ENCODE measurements at regions not wholly inside any gene's neighbourhood (a gene's known extent, or its start where the extent isn't known, plus 50 kb on each side); places are given as distances from the start of the nearest gene placed in this dataset.
"Not testable (repeated sequence)": the region's sequence is repeated elsewhere in the genome, so short reads cannot be mapped to it uniquely, and the experiment has no call there.

- FAIRE-seq, result not testable (repeated sequence)
These were observed 472.3 kb upstream of the PHF14 start for GRCh38 chr7:10501206-10501884.

- peak; percentile 11 for FAIRE-seq
These were observed 466.6 kb upstream of the PHF14 start for GRCh38 chr7:10507032-10507431.

- FAIRE-seq, result no peak
These were observed 452.4 kb upstream of the PHF14 start for GRCh38 chr7:10521306-10521705.

DNA sequence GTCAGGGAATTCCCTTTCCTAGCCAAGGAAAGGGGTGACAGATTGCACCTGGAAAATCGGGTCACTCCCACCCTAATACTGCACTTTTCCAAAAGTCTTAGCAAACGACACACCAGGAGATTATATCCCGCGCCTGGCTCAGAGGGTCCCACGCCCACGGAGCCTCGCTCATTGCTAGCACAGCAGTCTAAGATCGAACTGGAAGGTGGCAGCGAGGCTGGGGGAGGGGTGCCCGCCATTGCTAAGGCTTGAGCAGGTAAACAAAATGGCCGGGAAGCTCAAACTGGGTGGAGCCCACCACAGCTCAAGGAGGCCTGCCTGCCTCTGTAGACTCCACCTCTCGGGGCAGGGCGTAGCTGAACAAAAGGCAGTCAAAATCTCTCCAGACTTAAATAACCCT lies 440.2 kb upstream of the PHF14 start:
- FAIRE-seq, result not testable (repeated sequence)

- no peak for FAIRE-seq
These were observed 437.1 kb upstream of the PHF14 start for GRCh38 chr7:10536561-10536960.

DNA sequence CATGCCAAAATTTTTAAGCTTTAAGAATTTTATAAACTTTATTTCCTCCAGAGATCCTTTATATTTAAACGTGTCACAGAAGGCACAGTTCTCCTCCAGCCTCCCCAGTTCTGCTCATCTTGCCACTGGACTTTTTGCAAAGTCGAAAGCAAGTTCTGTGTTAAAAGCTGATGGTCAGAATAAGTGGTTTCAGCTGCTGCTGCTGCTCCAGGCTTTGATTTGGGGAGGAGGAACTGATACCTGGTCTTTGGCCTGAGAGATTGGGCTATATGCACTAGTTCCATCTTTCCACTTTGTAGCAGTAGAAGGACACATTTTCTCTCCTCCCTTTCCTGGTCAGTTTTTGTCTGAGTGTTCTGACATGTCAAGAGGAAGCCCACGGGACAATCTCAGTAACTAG lies 435.9 kb upstream of the PHF14 start:
- no peak for FAIRE-seq

GRCh38 chr7:10557375-10557774 lies 416.3 kb upstream of the PHF14 start:
- FAIRE-seq, result no peak

DNA sequence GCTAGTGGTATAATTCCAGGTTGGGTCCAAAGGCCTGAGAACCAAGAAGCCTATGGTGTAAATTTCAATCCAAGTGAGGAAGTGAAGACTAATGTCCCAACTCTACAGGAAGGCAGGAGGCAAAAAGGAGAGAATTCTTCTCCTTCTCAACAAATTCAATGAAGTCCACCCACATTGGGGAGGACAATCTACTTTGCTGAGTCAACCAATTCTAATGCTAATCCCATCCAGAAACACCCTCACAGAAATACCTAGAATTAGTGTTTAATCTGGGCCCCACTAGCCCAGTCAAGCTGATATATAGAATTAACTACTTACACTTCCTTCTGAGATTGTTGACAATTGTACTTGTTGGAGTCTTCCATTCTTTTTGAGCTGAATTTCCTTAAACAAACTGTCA lies 413.2 kb upstream of the PHF14 start:
- no peak for FAIRE-seq

DNA sequence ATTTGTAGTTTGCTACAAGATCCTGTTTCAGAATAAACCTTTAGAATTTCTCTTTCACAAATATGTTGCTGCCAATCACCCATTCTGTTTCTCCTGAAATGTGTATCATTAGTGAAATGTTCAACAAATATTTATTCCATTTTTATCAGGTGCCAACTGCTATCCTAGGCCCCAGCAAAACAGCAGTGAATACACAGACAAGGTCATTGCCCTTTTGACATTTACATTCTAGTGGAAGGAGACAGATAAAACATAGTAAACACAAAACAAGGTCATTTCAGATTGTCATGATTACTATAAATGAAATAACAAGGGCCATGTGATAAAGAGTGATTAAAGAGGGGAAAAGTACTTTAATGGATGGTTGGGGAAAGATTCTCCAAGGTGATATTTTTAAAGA lies 404.8 kb upstream of the PHF14 start:
- FAIRE-seq, result no peak

GRCh38 chr7:10571759-10572158 lies 401.9 kb upstream of the PHF14 start:
- FAIRE-seq, result no peak

GRCh38 chr7:10577866-10578374 lies 395.8 kb upstream of the PHF14 start:
- FAIRE-seq, result no peak

DNA sequence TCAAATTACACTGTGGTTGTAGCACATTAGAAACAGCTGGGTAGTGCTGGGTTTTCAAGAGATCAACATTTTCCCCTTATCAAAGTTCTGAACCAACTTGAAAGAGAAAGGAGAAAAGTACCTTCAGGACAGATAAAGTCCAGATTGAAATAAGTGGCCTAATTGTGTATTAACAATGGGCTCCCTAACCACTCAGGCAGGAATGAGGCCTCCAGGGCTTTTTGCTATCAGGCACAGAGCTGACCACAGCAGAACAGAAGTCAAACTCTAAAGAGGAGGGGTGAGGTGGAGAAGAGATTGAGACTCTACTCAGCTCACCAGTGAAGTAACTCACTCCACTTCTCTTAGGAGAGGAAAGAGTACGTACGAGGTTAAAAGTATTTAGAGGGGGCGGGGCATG lies 394.1 kb upstream of the PHF14 start:
- FAIRE-seq, result no peak

DNA sequence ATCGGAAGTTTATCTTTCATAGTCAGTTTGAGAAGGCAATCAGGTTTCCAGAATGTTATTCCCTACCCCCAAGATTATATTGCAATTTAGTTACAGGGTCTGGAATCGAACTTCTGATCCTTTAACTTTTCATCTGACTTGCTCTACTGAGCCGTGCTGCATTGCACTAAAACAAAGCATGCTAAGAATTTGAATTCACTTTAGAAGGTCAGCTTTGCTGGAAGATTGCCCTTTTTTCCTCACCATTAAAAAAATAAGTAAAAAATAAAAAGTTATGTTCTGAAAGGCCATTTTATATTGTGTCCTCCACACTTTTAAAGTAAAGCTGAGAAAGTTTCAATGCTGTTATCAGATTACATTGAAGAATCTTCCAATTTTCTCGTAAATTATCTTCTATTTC lies 388.8 kb upstream of the PHF14 start:
- FAIRE-seq, result peak; percentile 13

GRCh38 chr7:10588084-10588483 lies 385.6 kb upstream of the PHF14 start:
- FAIRE-seq, result no peak

- FAIRE-seq, result no peak
These were observed 381.1 kb upstream of the PHF14 start for GRCh38 chr7:10592604-10593003.

DNA sequence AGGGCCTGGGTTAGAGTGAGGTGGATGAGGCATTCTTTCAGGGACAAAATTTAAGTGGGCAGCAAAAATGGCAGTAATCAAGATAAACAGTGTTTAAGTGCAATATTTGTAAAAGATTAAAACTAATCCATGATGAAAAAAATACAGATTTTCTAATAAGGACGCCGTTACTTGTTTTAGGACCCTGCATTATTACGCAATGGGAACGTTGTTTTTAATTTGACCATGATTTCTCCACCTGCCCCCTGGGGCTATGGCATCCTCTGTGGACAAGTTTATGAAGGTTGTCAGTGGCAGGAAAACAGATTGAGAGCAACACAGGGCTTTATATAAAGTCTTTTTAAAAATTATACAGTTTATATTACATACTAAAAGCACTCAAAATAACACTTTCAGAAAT lies 380.6 kb upstream of the PHF14 start:
- no peak for FAIRE-seq

DNA sequence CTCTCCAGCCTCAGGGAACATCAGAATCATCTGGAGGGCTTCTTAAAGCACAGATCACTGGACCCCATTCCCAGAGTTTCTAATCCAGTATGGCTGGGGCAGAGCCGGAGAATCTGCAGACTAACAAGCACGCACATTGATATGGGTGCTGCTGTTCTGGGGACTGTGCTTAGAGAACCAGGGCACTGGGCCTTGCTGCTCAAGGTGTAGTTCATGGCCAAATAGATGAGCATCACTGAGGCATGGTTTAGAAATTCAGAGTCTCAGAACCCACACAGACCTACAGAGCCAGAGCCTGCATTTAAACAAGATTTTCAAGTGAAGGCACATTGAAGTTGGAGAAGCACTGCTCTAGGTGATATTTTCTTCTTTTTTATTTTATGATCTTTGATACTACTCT lies 376.8 kb upstream of the PHF14 start:
- no peak for FAIRE-seq

DNA sequence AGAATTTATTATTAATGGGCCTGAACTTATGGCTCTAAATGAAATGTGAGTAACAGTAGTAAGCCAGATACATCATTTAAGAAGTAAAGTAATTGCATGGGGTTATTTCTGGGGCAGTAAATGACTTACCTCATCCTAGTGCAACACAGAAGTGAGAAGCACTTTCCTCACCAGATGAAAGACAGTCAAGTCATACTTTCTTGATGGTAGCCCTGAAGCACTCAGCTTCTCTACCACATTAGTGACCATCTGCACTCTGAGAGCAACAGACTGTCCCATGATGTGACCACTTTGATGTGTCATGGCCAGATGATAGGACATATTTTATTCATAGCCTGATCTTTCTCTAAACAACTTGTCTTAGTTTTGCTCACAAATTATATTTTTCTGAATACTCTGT lies 369.5 kb upstream of the PHF14 start:
- no peak for FAIRE-seq

DNA sequence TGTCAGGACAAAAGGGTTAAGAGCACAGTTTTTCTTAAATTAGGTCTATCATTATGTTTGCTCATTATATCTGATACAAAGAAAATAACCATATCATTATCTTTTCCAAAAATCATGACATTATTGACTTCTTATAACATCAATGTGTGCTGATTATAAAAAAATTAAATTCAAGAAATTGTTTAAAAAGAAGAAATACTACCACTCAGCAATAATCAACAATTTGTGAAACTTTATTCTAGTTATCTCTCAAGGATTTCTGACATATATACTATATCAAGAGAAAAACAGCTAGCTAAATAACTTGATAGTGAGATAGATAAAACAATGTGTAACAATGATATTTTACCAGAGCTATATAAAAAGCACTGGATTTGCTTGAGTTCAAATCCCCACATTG lies 360.7 kb upstream of the PHF14 start:
- FAIRE-seq, result peak; percentile 65

DNA sequence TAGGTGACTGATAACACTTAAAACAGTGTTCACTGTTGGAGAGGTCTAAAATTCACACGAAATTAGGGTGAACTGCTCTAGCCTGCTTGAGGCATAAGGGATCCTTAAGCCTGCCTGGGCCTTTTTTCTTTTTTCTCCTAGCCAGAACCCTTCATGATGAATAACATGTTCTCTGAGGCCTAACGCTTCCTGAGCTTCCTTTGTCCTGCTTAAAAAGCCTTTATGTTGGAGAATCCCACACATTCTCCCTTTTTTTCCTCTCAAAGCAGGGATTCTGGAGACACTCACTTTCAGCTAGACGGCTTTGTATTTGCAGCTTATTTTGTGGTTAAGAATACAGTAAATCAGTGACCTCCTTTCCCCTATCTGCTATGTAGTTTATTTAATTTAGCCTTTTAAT lies 354.7 kb upstream of the PHF14 start:
- FAIRE-seq, result no peak

DNA sequence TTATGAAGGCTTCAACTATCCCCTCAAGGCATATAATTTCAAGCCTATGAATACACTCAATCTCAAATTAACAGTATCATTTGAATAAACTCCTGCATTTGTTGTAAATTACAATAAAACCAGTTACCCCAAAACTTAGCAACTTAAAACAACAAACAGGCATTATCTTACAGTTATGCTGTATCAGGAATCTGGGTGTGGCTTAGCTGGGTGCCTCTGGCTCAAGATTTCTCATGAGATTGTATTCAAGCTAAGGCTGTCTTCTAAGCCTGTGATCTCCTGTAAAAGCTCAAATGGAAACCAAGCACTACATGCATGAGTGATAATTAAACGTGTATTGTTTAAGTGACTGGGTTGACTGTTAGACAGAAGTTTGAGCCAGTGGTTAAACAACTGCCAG lies 341.0 kb upstream of the PHF14 start:
- no peak for FAIRE-seq

DNA sequence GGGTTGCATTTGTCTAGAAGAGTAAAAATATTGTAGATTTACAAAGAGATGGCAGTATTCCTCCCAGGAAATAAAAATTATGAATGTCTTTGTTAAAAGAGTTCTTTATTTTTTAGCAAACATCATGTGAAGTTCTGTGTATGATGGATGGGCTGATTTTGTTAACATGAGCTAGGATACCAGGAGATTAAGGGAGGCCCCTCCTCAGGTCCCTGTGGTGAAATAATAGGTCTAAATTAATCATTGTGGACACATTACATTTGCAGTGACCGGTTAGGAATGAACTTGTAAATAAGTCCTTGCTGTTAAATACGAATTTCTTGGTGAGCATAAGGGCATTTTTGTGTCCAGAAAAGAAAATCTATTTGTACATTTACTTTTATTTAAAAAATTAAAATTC lies 339.4 kb upstream of the PHF14 start:
- no peak for FAIRE-seq

DNA sequence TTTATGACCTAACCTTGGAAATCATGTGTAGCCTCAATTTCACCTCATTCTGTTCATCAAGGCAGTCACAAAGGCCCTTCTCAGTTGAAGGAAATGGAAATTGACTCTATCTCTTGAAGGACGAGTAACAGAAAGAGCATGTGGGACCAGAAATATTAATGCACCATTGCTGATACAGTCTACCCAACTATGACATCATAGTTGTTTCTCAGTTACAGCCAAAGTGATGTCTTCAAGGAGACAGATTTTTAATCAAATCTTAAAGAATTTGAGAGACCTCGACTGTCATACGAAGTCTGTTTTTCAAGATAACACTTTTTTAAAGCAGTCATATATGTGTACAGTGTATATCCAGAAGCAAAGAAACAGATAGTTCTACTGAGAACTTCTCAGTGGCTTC lies 335.7 kb upstream of the PHF14 start:
- no peak for FAIRE-seq

DNA sequence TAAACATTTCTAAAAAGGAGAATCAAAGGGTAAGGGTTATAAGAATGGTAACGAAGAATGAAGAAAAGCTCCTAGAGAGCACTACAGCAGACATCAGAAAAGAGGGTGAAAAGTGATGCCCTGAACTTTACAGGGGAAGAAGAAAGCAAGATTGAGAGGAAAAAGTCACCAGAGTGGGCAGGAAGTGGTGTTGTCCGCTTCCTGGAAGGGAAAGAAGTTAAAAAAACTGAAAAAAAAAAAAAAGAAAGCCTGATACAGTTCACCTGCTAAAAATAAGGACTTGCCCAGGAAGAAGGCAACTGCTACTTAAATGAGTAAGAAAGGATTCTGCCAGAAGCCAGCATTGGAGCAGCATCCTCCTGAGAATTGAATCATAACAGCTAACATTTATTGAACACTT lies 330.1 kb upstream of the PHF14 start:
- no peak for FAIRE-seq

DNA sequence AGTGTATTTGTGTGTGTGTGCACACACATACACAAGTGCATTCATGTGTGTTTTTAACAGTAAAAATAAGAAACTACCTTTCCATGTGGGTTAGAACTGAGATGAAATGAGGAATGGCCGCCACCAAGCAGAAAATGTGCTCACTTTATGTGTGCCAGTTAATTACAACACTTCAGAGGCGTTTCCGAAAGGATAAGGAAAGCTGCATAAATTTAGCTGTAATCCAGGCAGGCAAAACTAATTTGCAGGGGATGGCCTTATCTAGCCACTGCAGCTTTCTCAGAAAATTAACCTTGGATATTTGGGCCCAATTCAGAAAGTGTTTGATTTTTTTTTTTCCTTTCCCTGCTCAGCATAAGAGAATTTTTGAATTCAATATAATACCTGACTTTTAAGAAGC lies 328.8 kb upstream of the PHF14 start:
- FAIRE-seq, result no peak

Measured in G401.6 (cell line).